ENCODE measurements at regions not wholly inside any gene's neighbourhood (a gene's known extent, or its start where the extent isn't known, plus 50 kb on each side); places are given as distances from the start of the nearest gene placed in this dataset.
"Not testable (repeated sequence)": the region's sequence is repeated elsewhere in the genome, so short reads cannot be mapped to it uniquely, and the experiment has no call there.

- Mint-ChIP-seq H3K4me1 (peaks cover 7% of the 10 kb centered on the region), H3K4me3 (no peak overlapping the region)
These were observed 67.2 kb upstream of the BCL6 start for GRCh38 chr3:187812496-187812895.

GRCh38 chr3:187813198-187813597 lies 67.9 kb upstream of the BCL6 start:
- Mint-ChIP-seq H3K36me3 (ENCODE audit: low read depth) (no peaks in the 10 kb centered on the region), H3K27ac (ENCODE audit: unreplicated experiment) (no peak overlapping the region), H3K9me3 (peaks cover 6% of the 10 kb centered on the region), H3K4me1 (peaks cover 7% of the 10 kb centered on the region), H3K4me3 (no peak overlapping the region), H3K27me3 (ENCODE audit: low read depth) (peaks cover 3% of the 10 kb centered on the region)
- no peak for DNase-seq (ENCODE audit: low read depth, low spot score)
- no peak for TF ChIP-seq CTCF (conservative IDR thresholded peaks at IDR 0.05)

More at GRCh38 chr3:187812496-187812895, 67.2 kb upstream of the BCL6 start:
- peaks cover 3% of the 10 kb centered on the region for H3K27me3 Mint-ChIP-seq (ENCODE audit: low read depth)
- no peak for DNase-seq (ENCODE audit: low read depth, low spot score)
- H3K9me3 Mint-ChIP-seq = peaks cover 4% of the 10 kb centered on the region
- H3K27ac Mint-ChIP-seq (ENCODE audit: unreplicated experiment) = no peak overlapping the region
- H3K36me3 Mint-ChIP-seq (ENCODE audit: low read depth) = no peaks in the 10 kb centered on the region
- TF ChIP-seq CTCF (conservative IDR thresholded peaks at IDR 0.05) = no peak

GRCh38 chr3:187817766-187818165 lies 72.5 kb upstream of the BCL6 start:
- not testable (repeated sequence) for H3K4me1 Mint-ChIP-seq; DNase-seq (ENCODE audit: low read depth, low spot score); H3K27ac Mint-ChIP-seq (ENCODE audit: unreplicated experiment); H3K9me3 Mint-ChIP-seq; H3K36me3 Mint-ChIP-seq (ENCODE audit: low read depth); H3K4me3 Mint-ChIP-seq; H3K27me3 Mint-ChIP-seq (ENCODE audit: low read depth)

- H3K27me3 Mint-ChIP-seq (ENCODE audit: low read depth) = no peaks in the 10 kb centered on the region
- DNase-seq (ENCODE audit: low read depth, low spot score) = no peak
- H3K36me3 Mint-ChIP-seq (ENCODE audit: low read depth) = no peaks in the 10 kb centered on the region
- no peaks in the 10 kb centered on the region for H3K4me1 Mint-ChIP-seq
- no peak overlapping the region for H3K4me3 Mint-ChIP-seq
- H3K27ac Mint-ChIP-seq (ENCODE audit: unreplicated experiment) = no peak overlapping the region
- no peak for TF ChIP-seq CTCF (conservative IDR thresholded peaks at IDR 0.05)
- peaks cover 4% of the 10 kb centered on the region for H3K9me3 Mint-ChIP-seq
These were observed 76.5 kb upstream of the BCL6 start for GRCh38 chr3:187821616-187822317.

GRCh38 chr3:187822402-187822801 lies 77.1 kb upstream of the BCL6 start:
- no peak for DNase-seq (ENCODE audit: low read depth, low spot score)
- peaks cover 4% of the 10 kb centered on the region for H3K9me3 Mint-ChIP-seq
- H3K36me3 Mint-ChIP-seq (ENCODE audit: low read depth) = no peaks in the 10 kb centered on the region
- H3K27me3 Mint-ChIP-seq (ENCODE audit: low read depth) = no peaks in the 10 kb centered on the region
- H3K4me1 Mint-ChIP-seq = no peaks in the 10 kb centered on the region
- no peak for TF ChIP-seq CTCF (conservative IDR thresholded peaks at IDR 0.05)
- H3K4me3 Mint-ChIP-seq = no peak overlapping the region
- H3K27ac Mint-ChIP-seq (ENCODE audit: unreplicated experiment) = no peak overlapping the region

GRCh38 chr3:187823746-187824145 lies 78.5 kb upstream of the BCL6 start:
- DNase-seq (ENCODE audit: low read depth, low spot score) = no peak

More at GRCh38 chr3:187823746-187824145, 78.5 kb upstream of the BCL6 start:
- Mint-ChIP-seq H3K9me3 (no peaks in the 10 kb centered on the region), H3K27ac (ENCODE audit: unreplicated experiment) (no peak overlapping the region), H3K36me3 (ENCODE audit: low read depth) (no peaks in the 10 kb centered on the region), H3K4me3 (no peak overlapping the region), H3K27me3 (ENCODE audit: low read depth) (no peaks in the 10 kb centered on the region), H3K4me1 (no peaks in the 10 kb centered on the region)
- no peak for TF ChIP-seq CTCF (conservative IDR thresholded peaks at IDR 0.05)

Data from neural crest cell (in vitro differentiated cells).